Activated CD4-positive, alpha-beta T cell treated with anti-CD3 and anti-CD28 coated beads, Interleukin-2, Interleukin-6, amounts not matched to agents 100 ng/mL and 50 ng/mL, durations not matched to agents 16 hours and 8 hours (primary cell): ENCODE measurements at regions not wholly inside any gene's neighbourhood (a gene's known extent, or its start where the extent isn't known, plus 50 kb on each side); places are given as distances from the start of the nearest gene placed in this dataset.
"Not testable (repeated sequence)": the region's sequence is repeated elsewhere in the genome, so short reads cannot be mapped to it uniquely, and the experiment has no call there.

ENCODE experiments used
- DNase-seq: peaks from one replicate; pipeline ENCODE4 v3.0.0-alpha.2; 2020

- DNase-seq, result peak; percentile 59
Observed at GRCh38 chr4:101730291-101731117, 60.0 kb upstream of the BANK1 start.

DNA sequence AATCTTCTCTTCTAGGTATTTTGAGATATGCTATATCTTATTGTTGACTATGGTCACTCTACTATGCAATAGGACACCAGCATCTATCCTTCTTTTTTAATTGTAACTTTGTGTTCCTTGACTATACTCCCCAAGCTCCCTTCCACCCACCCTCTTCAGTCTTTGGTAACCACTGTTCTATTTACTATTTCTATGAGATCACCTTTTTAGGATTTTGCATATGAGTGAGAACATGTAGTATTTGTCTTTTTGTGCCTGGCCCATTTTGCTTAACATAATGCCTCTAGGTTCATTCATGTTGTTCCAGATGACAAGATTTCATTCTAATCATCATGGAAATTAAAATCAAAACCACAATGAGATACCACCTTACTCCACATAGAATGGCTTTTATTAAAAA lies 63.3 kb upstream of the BANK1 start:
- no peak for DNase-seq

DNA sequence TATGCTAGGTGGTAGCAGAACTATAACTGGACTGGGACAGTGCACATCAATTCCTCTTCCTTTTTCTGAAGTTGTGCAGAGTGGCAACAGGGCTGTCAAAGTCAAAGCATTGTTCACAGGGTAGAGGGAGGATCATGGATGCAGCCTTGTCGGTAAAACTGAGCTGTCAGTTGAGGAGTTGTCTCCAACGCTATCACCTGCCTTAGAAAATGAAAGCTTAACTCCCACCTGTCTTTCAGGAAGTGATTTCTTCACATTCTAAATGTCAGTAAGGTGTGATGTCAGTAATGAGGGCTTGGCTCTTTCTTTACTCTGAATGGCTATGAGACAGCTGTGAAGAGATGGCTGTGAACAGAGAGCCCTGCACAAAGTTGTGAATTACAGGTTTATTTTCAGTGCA lies 66.4 kb upstream of the BANK1 start:
- DNase-seq, result no peak

- no peak for DNase-seq
Observed at GRCh38 chr4:101718810-101719209, 71.7 kb upstream of the BANK1 start.

GRCh38 chr4:101711590-101712260 lies 78.8 kb upstream of the BANK1 start:
- no peak for DNase-seq

DNA sequence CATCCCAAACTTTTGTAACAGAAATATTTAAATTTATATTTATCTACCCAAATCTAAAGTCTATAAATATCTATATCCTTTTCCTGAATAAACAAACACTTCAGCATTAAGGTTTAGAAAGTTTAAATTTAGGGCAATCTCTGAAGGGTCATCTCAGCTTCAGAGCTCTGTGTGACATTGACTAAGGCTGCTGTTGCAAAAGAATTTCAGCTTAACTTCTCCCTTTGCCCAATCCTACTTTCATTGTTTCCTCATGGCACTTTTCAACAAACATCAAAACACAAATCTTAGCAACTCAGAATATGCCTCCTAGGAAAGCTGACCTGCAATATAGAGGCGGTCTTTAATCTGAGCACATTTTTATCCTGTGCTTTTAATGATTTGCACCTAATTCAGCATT lies 79.7 kb upstream of the BANK1 start:
- no peak for DNase-seq

DNA sequence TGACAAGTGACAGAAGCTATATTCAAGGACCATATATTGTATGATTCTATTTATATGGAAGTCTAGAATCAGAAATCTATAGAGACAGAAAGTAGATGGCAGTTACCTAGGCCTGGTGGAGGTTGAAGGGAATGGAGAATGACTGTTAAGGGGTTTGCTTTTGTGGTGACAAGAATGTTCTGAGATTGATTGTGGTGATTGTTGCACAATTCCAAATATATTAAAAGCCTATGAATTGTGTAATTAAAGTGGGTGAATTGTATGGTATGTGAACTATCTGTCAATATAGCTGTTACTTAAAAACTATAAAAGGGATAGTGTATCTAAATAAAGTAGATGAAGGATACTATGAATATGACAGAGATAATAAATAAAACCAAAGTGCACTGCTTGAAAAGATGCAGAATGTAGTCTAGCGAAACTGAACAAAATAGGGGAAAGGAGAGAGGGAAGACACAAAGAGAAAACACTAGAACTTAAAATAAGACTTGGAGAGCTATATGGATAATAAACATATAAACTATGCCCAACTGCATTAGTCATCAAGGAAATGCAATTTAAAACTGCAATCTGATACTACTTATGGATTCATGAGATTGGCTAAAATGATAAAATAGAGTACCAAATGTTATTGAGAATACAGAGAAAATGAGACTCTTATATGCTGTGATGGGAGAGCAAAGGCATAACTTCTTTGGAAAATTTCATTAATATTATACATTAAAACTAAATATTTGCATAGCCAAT lies 82.1 kb upstream of the BANK1 start:
- no peak for DNase-seq

- DNase-seq, result no peak
Observed at GRCh38 chr4:101707596-101707995, 82.9 kb upstream of the BANK1 start.

- no peak for DNase-seq
Observed at GRCh38 chr4:101706535-101707057, 83.9 kb upstream of the BANK1 start.

DNA sequence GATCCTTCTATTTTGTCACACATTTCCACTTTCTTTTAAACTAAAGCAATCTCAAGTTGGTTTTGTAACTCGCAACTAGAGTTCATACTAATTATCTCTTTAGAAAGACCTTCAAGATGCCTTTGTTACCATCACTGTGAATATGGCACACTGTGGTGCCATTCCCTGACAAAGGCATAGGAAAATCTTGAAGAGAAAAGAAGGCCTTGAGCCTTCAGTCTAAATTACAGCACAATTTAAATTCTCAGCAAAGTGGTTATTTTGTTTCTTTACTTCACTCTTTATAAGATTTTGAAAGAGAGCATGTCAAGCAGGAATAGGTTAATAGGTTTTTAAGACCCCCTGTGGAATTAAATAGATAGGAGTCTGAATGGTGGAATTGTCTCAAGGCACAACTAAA lies 89.0 kb upstream of the BANK1 start:
- no peak for DNase-seq

DNA sequence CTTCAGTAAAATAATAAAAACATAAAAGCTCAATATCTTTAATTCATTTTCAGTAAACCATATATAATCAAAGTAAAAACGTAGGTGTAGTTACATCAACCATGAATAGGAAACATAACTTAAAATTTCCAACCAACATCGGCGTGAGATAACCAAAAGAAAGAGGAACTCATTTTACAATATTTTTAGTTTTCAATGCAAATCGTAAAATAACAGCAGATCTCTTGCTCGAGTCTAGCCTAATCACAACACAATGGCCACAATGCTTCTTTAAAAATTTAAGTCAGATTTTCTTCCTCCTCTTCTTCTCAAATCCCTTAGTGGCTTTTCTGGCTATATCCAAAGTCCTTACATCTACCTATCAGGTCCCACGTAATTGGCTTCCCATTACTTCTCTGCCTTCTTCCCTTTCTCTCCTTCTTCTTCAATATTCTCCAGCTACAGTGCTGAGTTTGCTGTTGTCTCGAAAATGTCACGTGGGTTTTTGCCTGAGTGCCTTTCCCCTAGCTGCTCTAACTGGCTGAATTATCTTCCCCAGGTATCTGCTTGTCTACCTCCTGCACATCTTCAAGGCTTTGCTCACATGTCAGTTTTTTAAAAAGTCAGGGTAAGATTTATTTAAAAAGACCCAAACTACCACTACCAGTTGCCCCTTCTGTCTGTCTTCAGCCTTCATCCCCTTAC lies 90.9 kb upstream of the BANK1 start:
- no peak for DNase-seq

DNA sequence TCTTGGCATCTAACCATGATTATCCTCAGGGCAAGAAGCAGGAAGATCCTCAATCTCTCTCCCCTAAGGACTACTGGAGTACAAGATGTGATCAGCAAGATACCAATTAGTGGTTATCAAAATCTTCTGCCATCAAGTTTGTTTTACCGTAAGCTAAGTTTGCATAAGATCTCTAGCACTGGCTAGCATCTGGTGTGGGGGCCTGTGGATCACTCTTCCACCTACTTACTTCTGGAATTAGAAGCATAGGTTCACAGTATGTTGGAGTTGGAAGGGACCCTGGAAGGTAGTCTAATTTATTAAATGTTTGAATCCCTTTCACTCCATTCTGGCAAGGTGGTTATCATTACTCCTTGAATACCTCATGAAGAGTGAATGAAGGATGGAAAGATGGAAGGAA lies 93.3 kb upstream of the BANK1 start:
- DNase-seq, result no peak

GRCh38 chr4:101696276-101697010 lies 94.1 kb upstream of the BANK1 start:
- DNase-seq, result no peak

GRCh38 chr4:101695176-101695575 lies 95.4 kb upstream of the BANK1 start:
- DNase-seq, result no peak

- DNase-seq, result not testable (repeated sequence)
Observed at GRCh38 chr4:101694403-101694802, 96.1 kb upstream of the BANK1 start.

DNA sequence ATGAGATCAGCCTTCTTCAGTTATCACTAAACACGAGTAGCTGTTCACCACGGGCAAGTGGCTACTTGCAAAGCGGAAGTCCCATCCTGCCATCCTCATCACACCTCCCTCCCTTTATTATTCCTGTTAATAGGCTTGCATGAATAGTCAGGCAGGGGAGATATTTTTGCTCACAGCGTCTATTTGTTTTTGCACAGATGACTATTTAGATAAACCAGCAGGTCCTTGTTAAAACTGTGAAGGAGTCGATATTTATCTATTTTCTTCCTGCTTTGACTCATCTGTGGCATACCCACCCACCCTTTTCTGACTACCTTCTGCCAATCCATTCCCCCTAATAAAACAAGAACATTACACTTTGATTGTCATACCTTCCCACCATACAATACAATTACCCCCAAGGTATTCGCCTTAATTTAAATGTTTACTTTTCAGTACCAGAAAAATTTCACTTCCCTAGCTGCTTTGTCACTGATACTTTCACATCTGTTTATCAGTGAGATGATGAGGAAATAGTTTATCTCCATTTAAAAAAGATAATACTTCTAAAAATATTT lies 96.6 kb upstream of the BANK1 start:
- no peak for DNase-seq

GRCh38 chr4:101689220-101689619 lies 101.3 kb upstream of the BANK1 start:
- DNase-seq, result no peak

GRCh38 chr4:101685126-101685525 lies 105.4 kb upstream of the BANK1 start:
- no peak for DNase-seq

DNA sequence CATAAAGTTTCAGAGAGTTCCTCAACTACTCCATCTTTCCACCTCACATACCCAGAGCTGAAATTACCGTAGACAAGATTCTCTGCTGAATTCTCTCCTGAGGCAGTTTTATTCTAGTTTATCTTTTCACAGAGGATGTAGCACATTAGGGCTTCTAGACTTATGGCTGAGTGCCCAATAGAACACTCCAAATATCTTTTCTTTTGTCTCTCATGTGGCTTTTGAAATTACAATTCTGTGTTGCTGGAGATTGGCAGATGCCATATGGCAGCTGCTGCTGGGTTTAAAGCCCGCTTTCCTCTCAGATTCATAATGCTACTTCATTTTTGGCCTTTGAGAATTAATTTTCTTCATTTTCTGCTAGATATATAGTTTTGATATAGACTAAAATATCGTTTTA lies 107.6 kb upstream of the BANK1 start:
- DNase-seq, result no peak

DNA sequence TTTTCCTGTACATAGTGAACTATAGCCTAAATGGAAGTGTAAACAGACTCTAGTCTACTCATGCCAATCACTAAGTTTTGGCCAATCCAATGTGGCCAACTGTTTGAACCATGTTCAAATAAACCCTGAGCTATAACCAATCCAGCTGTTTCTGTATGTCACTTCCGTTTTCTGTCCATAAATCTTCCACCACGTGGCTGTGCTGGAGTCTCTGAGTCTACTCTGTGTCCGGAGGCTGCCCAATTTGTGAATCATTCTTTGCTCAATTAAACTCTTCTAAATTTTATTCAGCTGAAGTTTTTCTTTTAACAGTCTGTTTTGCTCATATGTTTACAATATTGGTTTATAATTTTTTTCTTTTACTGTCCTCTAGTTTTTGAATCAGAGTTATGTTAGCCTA lies 112.3 kb upstream of the BANK1 start:
- no peak for DNase-seq

DNA sequence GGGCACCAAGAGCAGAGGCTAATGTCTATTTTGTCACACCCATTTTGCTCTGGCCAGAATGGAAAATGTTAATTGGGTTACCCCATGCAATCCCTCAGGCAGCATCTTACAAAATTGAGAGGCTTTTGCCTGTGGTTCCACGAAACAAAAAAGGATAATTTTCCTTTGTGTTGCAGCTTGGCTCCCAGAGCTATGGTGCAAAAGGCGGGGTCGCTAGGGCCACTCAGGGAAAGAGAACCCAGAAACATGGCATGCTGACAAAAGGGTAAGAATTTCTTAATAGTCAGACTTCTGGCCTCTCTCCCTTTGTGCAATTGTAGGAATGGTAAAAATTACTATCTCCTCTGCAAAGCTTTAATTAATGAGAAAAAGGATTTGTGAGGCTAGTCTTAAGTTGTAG lies 119.6 kb upstream of the BANK1 start:
- DNase-seq, result no peak

DNA sequence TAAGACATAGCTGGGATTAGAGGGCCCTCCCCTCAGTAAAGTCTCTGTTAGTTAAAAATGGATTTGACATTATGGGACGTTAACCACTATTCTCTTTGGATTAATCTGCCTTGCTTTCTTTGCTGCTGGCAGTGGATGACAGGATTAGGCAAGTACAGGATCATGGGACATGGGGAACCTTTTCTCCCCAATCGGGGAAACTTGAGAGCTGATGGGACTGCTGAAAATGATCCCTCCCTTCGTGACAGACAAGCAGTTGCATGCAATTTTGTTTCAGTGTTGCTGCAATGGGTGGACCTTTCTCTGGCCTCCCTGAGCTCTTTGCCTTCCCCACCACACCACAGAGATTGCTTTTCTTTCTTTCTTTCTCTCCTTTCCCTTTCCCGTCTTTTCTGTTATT lies 120.2 kb upstream of the BANK1 start:
- DNase-seq, result no peak
